HG03521 (cell line): ENCODE measurements at regions not wholly inside any gene's neighbourhood (a gene's known extent, or its start where the extent isn't known, plus 50 kb on each side); places are given as distances from the start of the nearest gene placed in this dataset.
"Not testable (repeated sequence)": the region's sequence is repeated elsewhere in the genome, so short reads cannot be mapped to it uniquely, and the experiment has no call there.

Source experiments
- ATAC-seq: cut with Tn5 transposase; IDR thresholded peaks from one replicate; pipeline ENCODE4 v1.9.1; 2021; ENCODE audit warnings: mild to moderate bottlenecking, moderate library complexity; ENCODE audit not compliant: unreplicated experiment

- ATAC-seq = no peak
These were observed 674.7 kb downstream of the TBC1D22A start for GRCh38 chr22:47437110-47437509.

GRCh38 chr22:47435826-47436225 is 673.4 kb downstream of the TBC1D22A start:
- no peak for ATAC-seq

- no peak for ATAC-seq
These were observed 672.7 kb downstream of the TBC1D22A start for GRCh38 chr22:47435204-47435487.

GRCh38 chr22:47434336-47435203 is 672.1 kb downstream of the TBC1D22A start:
- no peak for ATAC-seq

GRCh38 chr22:47433627-47434026 is 671.2 kb downstream of the TBC1D22A start:
- no peak for ATAC-seq

GRCh38 chr22:47432683-47433082 is 670.2 kb downstream of the TBC1D22A start:
- no peak for ATAC-seq

- ATAC-seq = no peak
These were observed 661.7 kb downstream of the TBC1D22A start for GRCh38 chr22:47423861-47424820.

GRCh38 chr22:47423266-47423665 is 660.8 kb downstream of the TBC1D22A start:
- ATAC-seq = no peak

GRCh38 chr22:47422736-47423135 is 660.3 kb downstream of the TBC1D22A start:
- ATAC-seq = no peak

- no peak for ATAC-seq
These were observed 659.4 kb downstream of the TBC1D22A start for GRCh38 chr22:47421846-47422245.

- no peak for ATAC-seq
These were observed 657.8 kb downstream of the TBC1D22A start for GRCh38 chr22:47420211-47420610.

- ATAC-seq = no peak
These were observed 656.8 kb downstream of the TBC1D22A start for GRCh38 chr22:47419239-47419638.

GRCh38 chr22:47417699-47418098 is 655.2 kb downstream of the TBC1D22A start:
- no peak for ATAC-seq

- ATAC-seq = no peak
These were observed 648.6 kb downstream of the TBC1D22A start for GRCh38 chr22:47411006-47411405.

- no peak for ATAC-seq
These were observed 647.3 kb downstream of the TBC1D22A start for GRCh38 chr22:47409539-47410275.

GRCh38 chr22:47408409-47408808 is 646.0 kb downstream of the TBC1D22A start:
- no peak for ATAC-seq

GRCh38 chr22:47407461-47408025 is 645.1 kb downstream of the TBC1D22A start:
- ATAC-seq = no peak

- no peak for ATAC-seq
These were observed 644.4 kb downstream of the TBC1D22A start for GRCh38 chr22:47406896-47407295.

GRCh38 chr22:47406180-47406834 is 643.9 kb downstream of the TBC1D22A start:
- no peak for ATAC-seq

GRCh38 chr22:47405222-47405621 is 642.8 kb downstream of the TBC1D22A start:
- ATAC-seq = not testable (repeated sequence)
